OCI-LY7 (cell line): ENCODE measurements at regions not wholly inside any gene's neighbourhood (a gene's known extent, or its start where the extent isn't known, plus 50 kb on each side); places are given as distances from the start of the nearest gene placed in this dataset.

Experiments used
- BruUV-seq: library from RNA; stranded (reverse); fragments of 400-500 nt; replicated peaks from 2 replicates; lab custom pipeline; 2021; lab: Mats Ljungman, UMichigan
- CTCF ChIA-PET: fragments of 300-600 bp; sonication (Branson Sonifier 250); formaldehyde crosslinking; loops from one replicate; lab custom pipeline; 2022; ENCODE audit warnings: antibody characterized with exemption; ENCODE audit not compliant: unreplicated experiment; lab: Charles Lee
- POLR2A ChIA-PET: fragments of 300-600 bp; sonication (Branson Sonifier 250); formaldehyde crosslinking; loops from one replicate; lab custom pipeline; 2022; ENCODE audit warnings: antibody characterized with exemption; lab: Charles Lee
- DNase-seq: peaks from one replicate; pipeline ENCODE4 v3.0.0-alpha.2; 2015; ENCODE audit warnings: low spot score
- H2AFZ ChIP-seq: fragments of 200-600 bp; sonication (generic), shearing (Covaris generic); 2 replicates; pipeline ENCODE4 v1.6.1; 2014; ENCODE audit warnings: mild to moderate bottlenecking, antibody characterized with exemption, low read length, moderate library complexity
- H3K27ac ChIP-seq: fragments of 200-600 bp; sonication (generic); 2 replicates; pipeline ENCODE4 v1.5.1; 2014; ENCODE audit warnings: mixed run types, low read depth, mild to moderate bottlenecking, moderate library complexity, low read length, inconsistent platforms; ENCODE audit not compliant: poor library complexity, severe bottlenecking
- H3K36me3 ChIP-seq: fragments of 200-600 bp; sonication (generic); 2 replicates; pipeline ENCODE4 v1.6.1; 2014; ENCODE audit warnings: mild to moderate bottlenecking, antibody characterized with exemption, low read length, moderate library complexity, mixed read lengths; ENCODE audit not compliant: insufficient read depth
- H3K4me1 ChIP-seq: fragments of 200-600 bp; sonication (generic); 2 replicates; pipeline ENCODE4 v1.5.1; 2014; ENCODE audit warnings: mild to moderate bottlenecking, low read length; ENCODE audit not compliant: insufficient read depth, poor library complexity, severe bottlenecking
- H3K4me2 ChIP-seq: fragments of 200-600 bp; sonication (generic); 2 replicates; pipeline ENCODE4 v1.6.1; 2014; ENCODE audit warnings: mild to moderate bottlenecking, low read length
- H3K4me3 ChIP-seq: fragments of 200-600 bp; sonication (generic); 2 replicates; pipeline ENCODE4 v1.5.1; 2014; ENCODE audit warnings: mild to moderate bottlenecking, low read depth, low read length; ENCODE audit not compliant: poor library complexity, severe bottlenecking
- H3K79me2 ChIP-seq: fragments of 200-600 bp; sonication (generic); 2 replicates; pipeline ENCODE4 v1.6.1; 2016; ENCODE audit warnings: low read depth, mild to moderate bottlenecking, low read length, moderate library complexity, mixed read lengths; ENCODE audit not compliant: insufficient read depth
- H3K9me2 ChIP-seq: fragments of 200-600 bp; sonication (generic); 2 replicates; pipeline ENCODE4 v1.6.1; 2016; ENCODE audit warnings: mild to moderate bottlenecking, low read length, mixed read lengths; ENCODE audit not compliant: insufficient read depth
- H3K9me3 ChIP-seq: fragments of 200-600 bp; sonication (generic); 2 replicates; pipeline ENCODE4 v1.6.1; 2014; ENCODE audit warnings: mild to moderate bottlenecking, mixed run types, low read length, mixed read lengths
- H4K20me1 ChIP-seq: fragments of 200-600 bp; sonication (generic); 2 replicates; pipeline ENCODE4 v1.6.1; 2014; ENCODE audit warnings: mild to moderate bottlenecking, antibody characterized with exemption, low read length, moderate library complexity, mixed read lengths; ENCODE audit not compliant: insufficient read depth
- CTCF ChIP-seq: fragments of 200-600 bp; sonication (generic); conservative IDR thresholded peaks from 2 replicates; pipeline ENCODE4 v1.5.1; 2014; ENCODE audit warnings: mild to moderate bottlenecking, antibody characterized with exemption, low read length, moderate library complexity, mixed read lengths
- EZH2phosphoT487 ChIP-seq: fragments of 200-600 bp; sonication (generic); IDR thresholded peaks from 2 replicates; pipeline ENCODE4 v1.6.1; 2018; ENCODE audit warnings: low read depth, borderline replicate concordance, mild to moderate bottlenecking, mixed run types, antibody characterized with exemption, low read length, moderate library complexity, mixed read lengths
- intact Hi-C: fragments of 100-400 bp; cut with micrococcal nuclease; formaldehyde crosslinking; loops from one replicate; pipeline ENCODE4 v1.10.0; 2022; ENCODE audit not compliant: unreplicated experiment

- H3K4me3 ChIP-seq: no peak overlapping the region
- no peak overlapping the region for H3K27ac ChIP-seq
- H3K4me2 ChIP-seq: no peak overlapping the region
- no peaks in the 10 kb centered on the region for H3K36me3 ChIP-seq
- no peak overlapping the region for H2AFZ ChIP-seq
- ChIA-PET POLR2A (no interaction called here), CTCF (no interaction called here)
- H3K9me3 ChIP-seq: no peaks in the 10 kb centered on the region
- H4K20me1 ChIP-seq: no peaks in the 10 kb centered on the region
- TF ChIP-seq EZH2phosphoT487: no peak
- TF ChIP-seq CTCF: no peak
- intact Hi-C loops: no loop called here
- H3K4me1 ChIP-seq: no peaks in the 10 kb centered on the region
- H3K9me2 ChIP-seq: no peaks in the 10 kb centered on the region; the same call in 1 of the 2 replicates
- DNase-seq: no peak
- H3K79me2 ChIP-seq: no peaks in the 10 kb centered on the region
- no TSS peak for BruUV-seq
These were observed 956.5 kb downstream of the FAT4 start for GRCh38 chr4:126271292-126271691.

GRCh38 chr4:126273746-126274145, 959.0 kb downstream of the FAT4 start:
- TF ChIP-seq EZH2phosphoT487 (no peak), CTCF (no peak)
- Histone ChIP-seq H3K4me2 (no peak overlapping the region), H3K79me2 (no peaks in the 10 kb centered on the region), H3K4me1 (no peaks in the 10 kb centered on the region), H4K20me1 (no peaks in the 10 kb centered on the region), H3K27ac (no peak overlapping the region), H3K36me3 (no peaks in the 10 kb centered on the region), H3K9me3 (no peaks in the 10 kb centered on the region), H3K4me3 (no peak overlapping the region), H2AFZ (no peak overlapping the region), H3K9me2 (no peaks in the 10 kb centered on the region; the same call in 1 of the 2 replicates)
- BruUV-seq: no TSS peak
- POLR2A ChIA-PET: no interaction called here
- DNase-seq: no peak
- CTCF ChIA-PET: no interaction called here
- intact Hi-C loops: no loop called here

- POLR2A ChIA-PET: interaction anchor here (0.6 kb wide), 1 partner anchor 261 kb away, joined by 3 read pairs; no protein-coding TSS in a partner anchor
- no peak overlapping the region for H3K4me2 ChIP-seq
- DNase-seq: no peak
- H2AFZ ChIP-seq: no peak overlapping the region
- H4K20me1 ChIP-seq: no peaks in the 10 kb centered on the region
- intact Hi-C loops: no loop called here
- no peak overlapping the region for H3K4me3 ChIP-seq
- TF ChIP-seq CTCF (no peak), EZH2phosphoT487 (no peak)
- no peaks in the 10 kb centered on the region for H3K4me1 ChIP-seq
- CTCF ChIA-PET: no interaction called here
- no peaks in the 10 kb centered on the region for H3K9me2 ChIP-seq
- H3K79me2 ChIP-seq: no peaks in the 10 kb centered on the region
- H3K27ac ChIP-seq: no peak overlapping the region
- H3K36me3 ChIP-seq: no peaks in the 10 kb centered on the region
- BruUV-seq: no TSS peak
- H3K9me3 ChIP-seq: no peaks in the 10 kb centered on the region
These were observed 977.1 kb downstream of the FAT4 start for GRCh38 chr4:126291886-126292285.
